GM13977 (cell line): ENCODE measurements at regions not wholly inside any gene's neighbourhood (a gene's known extent, or its start where the extent isn't known, plus 50 kb on each side); places are given as distances from the start of the nearest gene placed in this dataset.

Source experiments
- DNase-seq: peaks from one replicate; pipeline ENCODE4 v3.0.0; 2012; ENCODE audit warnings: low spot score
- in situ Hi-C: fragments of 300-500 bp; cut with MboI; formaldehyde crosslinking; loops from one replicate; pipeline ENCODE4 v1.12.0; 2022; ENCODE audit warnings: low sequenced_read_pairs, low pct_unique_long_range_greater_than_20kb, mixed read lengths, inconsistent platforms; ENCODE audit not compliant: unreplicated experiment
- TF ChIP-seq, protein P1 (sequence below): IDR thresholded peaks from 2 replicates; pipeline ENCODE4 v1.5.1; 2012; ENCODE audit warnings: mild to moderate bottlenecking, control low read depth; ENCODE audit not compliant: insufficient read depth; ENCODE audit errors: extremely low read depth, missing control alignments

DNA sequence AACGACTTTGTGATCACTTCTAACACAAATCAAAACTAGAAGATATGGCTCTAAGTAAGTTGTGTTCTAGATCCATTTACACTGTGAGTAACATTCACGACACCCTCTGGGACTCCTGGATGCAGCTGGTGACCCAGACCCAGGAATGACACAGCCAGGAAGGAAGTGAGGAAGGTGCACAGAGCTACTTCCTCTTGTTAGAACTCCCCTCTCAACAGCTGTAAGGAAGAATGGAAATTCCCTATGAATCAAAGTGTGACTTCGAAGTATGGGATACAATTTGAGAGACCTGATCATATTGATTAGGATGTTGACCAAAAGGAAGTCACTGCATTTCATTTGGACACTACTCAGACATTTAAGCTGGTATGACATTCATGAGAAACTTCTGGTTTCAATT lies 185.3 kb downstream of the NRIP1 start:
- TF ChIP-seq, protein P1, sequence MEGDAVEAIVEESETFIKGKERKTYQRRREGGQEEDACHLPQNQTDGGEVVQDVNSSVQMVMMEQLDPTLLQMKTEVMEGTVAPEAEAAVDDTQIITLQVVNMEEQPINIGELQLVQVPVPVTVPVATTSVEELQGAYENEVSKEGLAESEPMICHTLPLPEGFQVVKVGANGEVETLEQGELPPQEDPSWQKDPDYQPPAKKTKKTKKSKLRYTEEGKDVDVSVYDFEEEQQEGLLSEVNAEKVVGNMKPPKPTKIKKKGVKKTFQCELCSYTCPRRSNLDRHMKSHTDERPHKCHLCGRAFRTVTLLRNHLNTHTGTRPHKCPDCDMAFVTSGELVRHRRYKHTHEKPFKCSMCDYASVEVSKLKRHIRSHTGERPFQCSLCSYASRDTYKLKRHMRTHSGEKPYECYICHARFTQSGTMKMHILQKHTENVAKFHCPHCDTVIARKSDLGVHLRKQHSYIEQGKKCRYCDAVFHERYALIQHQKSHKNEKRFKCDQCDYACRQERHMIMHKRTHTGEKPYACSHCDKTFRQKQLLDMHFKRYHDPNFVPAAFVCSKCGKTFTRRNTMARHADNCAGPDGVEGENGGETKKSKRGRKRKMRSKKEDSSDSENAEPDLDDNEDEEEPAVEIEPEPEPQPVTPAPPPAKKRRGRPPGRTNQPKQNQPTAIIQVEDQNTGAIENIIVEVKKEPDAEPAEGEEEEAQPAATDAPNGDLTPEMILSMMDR: no peak
- in situ Hi-C loops: loop anchor here (10.0 kb wide), 1 partner anchor 165 kb away; no protein-coding TSS in a partner anchor
- no peak for DNase-seq

DNA sequence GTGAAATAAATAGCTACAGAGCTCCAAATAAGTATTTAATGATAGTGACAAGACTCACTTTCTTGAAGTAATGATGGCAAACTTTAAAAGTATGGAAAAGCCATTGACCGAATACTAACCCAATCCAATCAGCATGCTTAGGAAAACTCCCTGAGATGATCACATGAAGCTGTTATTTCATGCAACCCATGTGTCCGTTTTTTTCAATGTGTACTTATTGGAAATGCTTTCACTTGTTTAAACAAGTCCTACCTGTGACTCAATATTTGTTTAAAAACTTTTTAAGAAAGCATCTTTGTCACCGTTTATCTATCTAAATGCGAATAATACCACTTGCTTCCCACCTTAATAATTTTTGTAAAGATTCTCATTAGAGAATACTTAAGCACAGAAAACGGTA lies 185.8 kb downstream of the NRIP1 start:
- DNase-seq: no peak
- TF ChIP-seq, protein P1: no peak
- in situ Hi-C loops: loop anchor here (10.0 kb wide), 1 partner anchor 166 kb away; no protein-coding TSS in a partner anchor

DNA sequence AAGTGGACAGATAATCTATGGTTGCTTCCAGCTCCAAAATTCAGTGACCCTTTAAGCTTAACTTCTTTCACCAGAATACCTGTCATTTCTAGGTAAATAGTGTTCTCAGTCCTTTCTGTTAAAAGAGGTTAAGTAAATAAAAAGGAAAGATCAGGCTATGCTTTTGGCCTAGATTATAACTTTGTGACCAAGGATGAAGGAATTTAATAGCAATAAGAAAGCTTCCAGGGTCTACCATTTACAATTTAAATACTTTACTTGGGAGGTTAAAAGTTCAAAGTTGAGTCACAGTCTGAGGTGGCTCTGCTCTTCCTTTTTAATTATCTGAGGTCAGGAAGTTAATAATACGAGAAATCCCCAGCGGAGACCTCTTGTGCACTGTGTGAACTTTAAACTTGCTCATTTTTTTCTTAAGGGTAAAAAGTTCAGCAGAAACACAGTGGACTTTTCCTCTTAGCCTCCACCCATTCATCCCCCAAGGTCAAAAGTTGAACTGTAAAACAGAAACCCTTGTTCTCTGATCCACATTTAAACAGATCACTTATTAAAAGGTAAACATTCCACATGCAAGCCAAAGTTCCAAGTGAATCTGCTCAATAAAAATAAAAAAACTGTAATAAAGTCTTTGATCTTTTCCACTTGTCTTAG lies 187.1 kb downstream of the NRIP1 start:
- peak; percentile 32 for DNase-seq

DNA sequence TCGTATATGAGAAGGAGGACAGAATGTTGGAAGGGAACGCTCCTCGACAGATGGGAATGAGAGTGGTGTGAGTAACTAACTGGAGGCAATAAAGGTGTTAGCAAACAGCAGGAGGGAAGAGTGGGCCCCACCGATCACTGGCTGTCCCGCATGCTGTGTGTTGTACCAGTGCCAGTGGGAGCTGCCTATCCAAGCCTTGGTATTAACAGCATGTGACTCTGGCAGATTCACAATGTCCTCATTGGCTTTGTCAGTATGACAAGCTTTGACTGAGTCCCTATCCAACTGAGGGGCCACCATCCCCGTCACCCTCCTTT lies 188.3 kb downstream of the NRIP1 start:
- TF ChIP-seq, protein P1: no peak
- in situ Hi-C loops: loop anchor here (10.0 kb wide), 1 partner anchor 168 kb away; no protein-coding TSS in a partner anchor
- no peak for DNase-seq

More for the DNA sequence above, 187.1 kb downstream of the NRIP1 start:
- TF ChIP-seq, protein P1: no peak
- in situ Hi-C loops: loop anchor here (10.0 kb wide), 1 partner anchor 167 kb away; no protein-coding TSS in a partner anchor

- DNase-seq: peak; percentile 47
- in situ Hi-C loops: loop anchor here (10.0 kb wide), 1 partner anchor 169 kb away; no protein-coding TSS in a partner anchor
- TF ChIP-seq, protein P1: no peak
These were observed 188.9 kb downstream of the NRIP1 start for GRCh38 chr21:14875704-14876523.

DNA sequence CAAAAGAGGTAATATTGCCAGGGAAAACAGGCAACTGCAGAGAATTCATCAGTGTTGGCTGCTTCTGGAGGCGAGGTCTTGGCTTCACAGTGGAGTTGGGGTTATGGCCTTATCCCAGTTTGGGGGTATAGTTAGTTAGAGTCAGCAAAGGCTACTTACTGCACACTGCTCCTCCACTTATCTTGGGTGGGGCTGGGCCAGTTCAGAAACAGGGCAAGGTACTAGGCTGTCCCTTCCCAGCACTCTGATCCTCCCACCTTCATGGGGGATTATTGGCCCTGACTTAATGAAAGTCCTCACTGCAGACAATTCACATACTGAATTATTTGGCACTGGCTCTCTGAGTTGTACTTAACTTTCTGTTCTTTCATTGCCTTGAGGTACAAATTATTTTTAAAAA lies 189.6 kb downstream of the NRIP1 start:
- no peak for DNase-seq
- in situ Hi-C loops: loop anchor here (10.0 kb wide), 1 partner anchor 170 kb away; no protein-coding TSS in a partner anchor
- TF ChIP-seq, protein P1: no peak
